Fibroblast of skin of back (primary cell): ENCODE measurements at regions not wholly inside any gene's neighbourhood (a gene's known extent, or its start where the extent isn't known, plus 50 kb on each side); places are given as distances from the start of the nearest gene placed in this dataset.

ENCODE experiments used
- DNase-seq: peaks from one replicate; pipeline ENCODE4 v3.0.0-alpha.2; 2013

- DNase-seq, result no peak
These were observed 543.1 kb upstream of the RGMA start for GRCh38 chr15:93631958-93632618.

- DNase-seq, result no peak
These were observed 530.6 kb upstream of the RGMA start for GRCh38 chr15:93619597-93619996.

GRCh38 chr15:93617443-93617842 is 528.4 kb upstream of the RGMA start:
- no peak for DNase-seq

- DNase-seq, result peak; percentile 6
These were observed 525.5 kb upstream of the RGMA start for GRCh38 chr15:93614386-93615104.

- no peak for DNase-seq
These were observed 524.4 kb upstream of the RGMA start for GRCh38 chr15:93613386-93613785.

GRCh38 chr15:93612953-93613352 is 523.9 kb upstream of the RGMA start:
- DNase-seq, result no peak

- DNase-seq, result peak; percentile 2
These were observed 521.9 kb upstream of the RGMA start for GRCh38 chr15:93610944-93611343.

GRCh38 chr15:93608643-93609148 is 519.7 kb upstream of the RGMA start:
- DNase-seq, result no peak

GRCh38 chr15:93603550-93603949 is 514.5 kb upstream of the RGMA start:
- DNase-seq, result no peak

- no peak for DNase-seq
These were observed 498.1 kb upstream of the RGMA start for GRCh38 chr15:93587059-93587521.

- no peak for DNase-seq
These were observed 496.0 kb upstream of the RGMA start for GRCh38 chr15:93585012-93585411.

- DNase-seq, result no peak
These were observed 495.0 kb upstream of the RGMA start for GRCh38 chr15:93583968-93584367.

- DNase-seq, result no peak
These were observed 494.5 kb upstream of the RGMA start for GRCh38 chr15:93583552-93583951.

- no peak for DNase-seq
These were observed 481.5 kb upstream of the RGMA start for GRCh38 chr15:93570527-93570926.

GRCh38 chr15:93566762-93567161 is 477.8 kb upstream of the RGMA start:
- peak; percentile 60 for DNase-seq

- no peak for DNase-seq
These were observed 476.2 kb upstream of the RGMA start for GRCh38 chr15:93565201-93565600.

GRCh38 chr15:93563218-93563617 is 474.2 kb upstream of the RGMA start:
- DNase-seq, result no peak

- no peak for DNase-seq
These were observed 473.5 kb upstream of the RGMA start for GRCh38 chr15:93562395-93563123.

- DNase-seq, result no peak
These were observed 468.7 kb upstream of the RGMA start for GRCh38 chr15:93557696-93558095.

GRCh38 chr15:93553167-93553935 is 464.3 kb upstream of the RGMA start:
- no peak for DNase-seq

GRCh38 chr15:93543093-93543492 is 454.1 kb upstream of the RGMA start:
- no peak for DNase-seq

GRCh38 chr15:93527374-93528050 is 438.5 kb upstream of the RGMA start:
- DNase-seq, result no peak
